ENCODE measurements at regions not wholly inside any gene's neighbourhood (a gene's known extent, or its start where the extent isn't known, plus 50 kb on each side); places are given as distances from the start of the nearest gene placed in this dataset.

DNA sequence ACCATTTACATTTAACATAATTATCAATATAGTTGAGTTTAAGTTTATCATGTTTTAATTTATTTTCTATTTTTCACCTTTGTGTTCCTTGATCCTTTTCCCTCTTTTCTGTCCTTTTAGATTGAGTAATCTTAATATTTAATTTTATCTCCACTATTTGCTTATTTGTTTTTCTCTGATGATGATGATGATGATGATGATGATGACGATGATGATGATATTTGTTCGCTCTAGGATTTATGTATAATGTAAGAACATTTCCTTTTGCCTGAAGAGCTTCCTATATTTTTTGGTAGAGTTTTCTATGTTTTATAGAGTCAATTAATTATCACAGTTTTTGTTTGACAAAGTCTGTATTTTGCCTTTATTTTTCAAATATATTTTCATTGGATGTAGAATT lies 104.2 kb downstream of the GLRX3 start:
- intact Hi-C loops (cut with micrococcal nuclease) = no loop called here
- peaks cover 8% of the 10 kb centered on the region for H3K9me3 Mint-ChIP-seq (ENCODE audit: unreplicated experiment)
- POLR2A ChIA-PET = no interaction called here
- H3K27me3 Mint-ChIP-seq (ENCODE audit: insufficient read depth, unreplicated experiment) = peaks cover 11% of the 10 kb centered on the region
- no peaks in the 10 kb centered on the region for H3K36me3 Mint-ChIP-seq (ENCODE audit: insufficient read depth, unreplicated experiment)
- no peak overlapping the region for H3K4me3 Mint-ChIP-seq (ENCODE audit: unreplicated experiment)
- BruUV-seq (replicated peaks) = no TSS peak
- TF ChIP-seq, protein P1, sequence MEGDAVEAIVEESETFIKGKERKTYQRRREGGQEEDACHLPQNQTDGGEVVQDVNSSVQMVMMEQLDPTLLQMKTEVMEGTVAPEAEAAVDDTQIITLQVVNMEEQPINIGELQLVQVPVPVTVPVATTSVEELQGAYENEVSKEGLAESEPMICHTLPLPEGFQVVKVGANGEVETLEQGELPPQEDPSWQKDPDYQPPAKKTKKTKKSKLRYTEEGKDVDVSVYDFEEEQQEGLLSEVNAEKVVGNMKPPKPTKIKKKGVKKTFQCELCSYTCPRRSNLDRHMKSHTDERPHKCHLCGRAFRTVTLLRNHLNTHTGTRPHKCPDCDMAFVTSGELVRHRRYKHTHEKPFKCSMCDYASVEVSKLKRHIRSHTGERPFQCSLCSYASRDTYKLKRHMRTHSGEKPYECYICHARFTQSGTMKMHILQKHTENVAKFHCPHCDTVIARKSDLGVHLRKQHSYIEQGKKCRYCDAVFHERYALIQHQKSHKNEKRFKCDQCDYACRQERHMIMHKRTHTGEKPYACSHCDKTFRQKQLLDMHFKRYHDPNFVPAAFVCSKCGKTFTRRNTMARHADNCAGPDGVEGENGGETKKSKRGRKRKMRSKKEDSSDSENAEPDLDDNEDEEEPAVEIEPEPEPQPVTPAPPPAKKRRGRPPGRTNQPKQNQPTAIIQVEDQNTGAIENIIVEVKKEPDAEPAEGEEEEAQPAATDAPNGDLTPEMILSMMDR (IDR thresholded peaks at IDR 0.05; ENCODE audit: unreplicated experiment) = no peak
- H3K27ac Mint-ChIP-seq (ENCODE audit: low read depth, unreplicated experiment) = no peak overlapping the region
- CTCF ChIA-PET = no interaction called here
- no peaks in the 10 kb centered on the region for H3K4me1 Mint-ChIP-seq (ENCODE audit: insufficient read depth, unreplicated experiment)
- no peak for DNase-seq (ENCODE audit: unreplicated experiment)

- POLR2A ChIA-PET = no interaction called here
Measured at GRCh38 chr10:130242513-130242912, 106.3 kb downstream of the GLRX3 start.

DNA sequence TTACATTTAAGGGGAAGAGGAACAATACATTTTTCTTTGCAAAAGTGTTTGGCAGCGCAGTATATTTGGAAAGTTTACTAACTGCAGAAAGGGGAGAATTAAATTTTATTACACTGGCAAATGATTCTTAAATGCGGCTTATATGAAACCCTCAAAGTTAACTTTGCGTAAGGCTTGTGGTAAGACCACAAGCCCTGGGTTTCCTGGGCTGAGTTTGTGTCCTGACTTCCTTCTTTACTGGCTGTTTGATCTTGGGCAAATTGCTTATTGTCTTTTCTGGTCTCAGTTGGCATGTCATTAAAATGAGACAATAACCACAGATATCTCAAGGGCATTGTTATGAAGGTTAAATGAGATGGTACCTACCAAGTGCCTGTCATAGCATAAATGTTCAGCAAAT lies 106.8 kb downstream of the GLRX3 start:
- ChIA-PET POLR2A (no interaction called here), CTCF (interaction anchor here (0.6 kb wide), 1 partner anchor 18 kb away, joined by 3 read pairs; no protein-coding TSS in a partner anchor)
- H3K4me3 Mint-ChIP-seq (ENCODE audit: unreplicated experiment) = no peak overlapping the region
- H3K27ac Mint-ChIP-seq (ENCODE audit: low read depth, unreplicated experiment) = no peak overlapping the region
- no peak for DNase-seq (ENCODE audit: unreplicated experiment)
- intact Hi-C loops (cut with micrococcal nuclease) = no loop called here
- no peaks in the 10 kb centered on the region for H3K36me3 Mint-ChIP-seq (ENCODE audit: insufficient read depth, unreplicated experiment)
- H3K4me1 Mint-ChIP-seq (ENCODE audit: insufficient read depth, unreplicated experiment) = no peaks in the 10 kb centered on the region
- no TSS peak for BruUV-seq (replicated peaks)
- H3K9me3 Mint-ChIP-seq (ENCODE audit: unreplicated experiment) = peaks cover 23% of the 10 kb centered on the region
- TF ChIP-seq, protein P1 (IDR thresholded peaks at IDR 0.05; ENCODE audit: unreplicated experiment) = no peak
- H3K27me3 Mint-ChIP-seq (ENCODE audit: insufficient read depth, unreplicated experiment) = peaks cover 11% of the 10 kb centered on the region

More at GRCh38 chr10:130242513-130242912, 106.3 kb downstream of the GLRX3 start:
- no peak overlapping the region for H3K4me3 Mint-ChIP-seq (ENCODE audit: unreplicated experiment)
- intact Hi-C loops (cut with micrococcal nuclease) = no loop called here
- peaks cover 11% of the 10 kb centered on the region for H3K27me3 Mint-ChIP-seq (ENCODE audit: insufficient read depth, unreplicated experiment)
- peaks cover 23% of the 10 kb centered on the region for H3K9me3 Mint-ChIP-seq (ENCODE audit: unreplicated experiment)
- TF ChIP-seq, protein P1 (IDR thresholded peaks at IDR 0.05; ENCODE audit: unreplicated experiment) = no peak
- DNase-seq (ENCODE audit: unreplicated experiment) = no peak
- CTCF ChIA-PET = interaction anchor here (0.6 kb wide), 2 partner anchors 16 to 18 kb away, joined by 3 read pairs; no protein-coding TSS in a partner anchor
- no peaks in the 10 kb centered on the region for H3K36me3 Mint-ChIP-seq (ENCODE audit: insufficient read depth, unreplicated experiment)
- no peaks in the 10 kb centered on the region for H3K4me1 Mint-ChIP-seq (ENCODE audit: insufficient read depth, unreplicated experiment)
- no TSS peak for BruUV-seq (replicated peaks)
- no peak overlapping the region for H3K27ac Mint-ChIP-seq (ENCODE audit: low read depth, unreplicated experiment)

GRCh38 chr10:130244031-130244927 lies 108.1 kb downstream of the GLRX3 start:
- ChIA-PET POLR2A (no interaction called here), CTCF (interaction anchor here (0.7 kb wide), 1 partner anchor 1630 kb away, joined by 3 read pairs; no protein-coding TSS in a partner anchor)
- Mint-ChIP-seq H3K4me1 (ENCODE audit: insufficient read depth, unreplicated experiment) (no peaks in the 10 kb centered on the region), H3K4me3 (ENCODE audit: unreplicated experiment) (no peak overlapping the region), H3K36me3 (ENCODE audit: insufficient read depth, unreplicated experiment) (no peaks in the 10 kb centered on the region), H3K27ac (ENCODE audit: low read depth, unreplicated experiment) (no peak overlapping the region), H3K27me3 (ENCODE audit: insufficient read depth, unreplicated experiment) (peaks cover 11% of the 10 kb centered on the region), H3K9me3 (ENCODE audit: unreplicated experiment) (peaks cover 23% of the 10 kb centered on the region)
- DNase-seq (ENCODE audit: unreplicated experiment) = no peak
- no TSS peak for BruUV-seq (replicated peaks)
- TF ChIP-seq, protein P1 (IDR thresholded peaks at IDR 0.05; ENCODE audit: unreplicated experiment) = no peak
- intact Hi-C loops (cut with micrococcal nuclease) = no loop called here

All from MCF 10A (cell line).